ENCODE measurements at regions not wholly inside any gene's neighbourhood (a gene's known extent, or its start where the extent isn't known, plus 50 kb on each side); places are given as distances from the start of the nearest gene placed in this dataset.

- peak; percentile 15 to 19 for TF ChIP-seq POLR2AphosphoS5 (IDR thresholded peaks at IDR 0.05)
- TF ChIP-seq POLR2A (IDR thresholded peaks at IDR 0.05; ENCODE audit: low read depth): no peak
These were observed 99.2 kb upstream of the TENM3 start for GRCh38 chr4:182143822-182144625.

Data from esophagus muscularis mucosa (tissue), 2 donors.